Glutamatergic neuron (in vitro differentiated cells): ENCODE measurements at regions not wholly inside any gene's neighbourhood (a gene's known extent, or its start where the extent isn't known, plus 50 kb on each side); places are given as distances from the start of the nearest gene placed in this dataset.

Experiments
- DNase-seq: peaks from one replicate; pipeline ENCODE4 v3.0.0; 2022
- H3K27ac Mint-ChIP-seq: one replicate; pipeline ENCODE4 v1.8.0; 2020; ENCODE audit warnings: mild to moderate bottlenecking, mixed read lengths, inconsistent platforms; ENCODE audit not compliant: unreplicated experiment
- H3K27me3 Mint-ChIP-seq: one replicate; pipeline ENCODE4 v1.8.0; 2020; ENCODE audit warnings: mild to moderate bottlenecking, moderate library complexity, mixed read lengths, inconsistent platforms; ENCODE audit not compliant: unreplicated experiment
- H3K36me3 Mint-ChIP-seq: one replicate; pipeline ENCODE4 v1.8.0; 2020; ENCODE audit warnings: mild to moderate bottlenecking, mixed read lengths, inconsistent platforms; ENCODE audit not compliant: unreplicated experiment
- H3K4me1 Mint-ChIP-seq: one replicate; pipeline ENCODE4 v1.8.0; 2020; ENCODE audit warnings: mild to moderate bottlenecking, low read depth, mixed read lengths, inconsistent platforms; ENCODE audit not compliant: unreplicated experiment
- H3K4me3 Mint-ChIP-seq: one replicate; pipeline ENCODE4 v1.8.0; 2020; ENCODE audit warnings: mild to moderate bottlenecking, mixed read lengths, inconsistent platforms; ENCODE audit not compliant: unreplicated experiment
- H3K9me3 Mint-ChIP-seq: one replicate; pipeline ENCODE4 v1.8.0; 2020; ENCODE audit warnings: mild to moderate bottlenecking, moderate library complexity, mixed read lengths, inconsistent platforms; ENCODE audit not compliant: unreplicated experiment
- TF ChIP-seq, protein P1 (sequence below): fragments of 200-600 bp; sonication (generic); IDR thresholded peaks from one replicate; pipeline ENCODE4 v1.5.0; 2021; ENCODE audit not compliant: partially characterized antibody, unreplicated experiment

GRCh38 chr2:240302933-240303595 is 132.4 kb upstream of the GPC1 start:
- peaks cover 4% of the 10 kb centered on the region for H3K27me3 Mint-ChIP-seq
- H3K4me1 Mint-ChIP-seq = peaks cover 5% of the 10 kb centered on the region
- H3K27ac Mint-ChIP-seq = no peak overlapping the region
- TF ChIP-seq, protein P1, sequence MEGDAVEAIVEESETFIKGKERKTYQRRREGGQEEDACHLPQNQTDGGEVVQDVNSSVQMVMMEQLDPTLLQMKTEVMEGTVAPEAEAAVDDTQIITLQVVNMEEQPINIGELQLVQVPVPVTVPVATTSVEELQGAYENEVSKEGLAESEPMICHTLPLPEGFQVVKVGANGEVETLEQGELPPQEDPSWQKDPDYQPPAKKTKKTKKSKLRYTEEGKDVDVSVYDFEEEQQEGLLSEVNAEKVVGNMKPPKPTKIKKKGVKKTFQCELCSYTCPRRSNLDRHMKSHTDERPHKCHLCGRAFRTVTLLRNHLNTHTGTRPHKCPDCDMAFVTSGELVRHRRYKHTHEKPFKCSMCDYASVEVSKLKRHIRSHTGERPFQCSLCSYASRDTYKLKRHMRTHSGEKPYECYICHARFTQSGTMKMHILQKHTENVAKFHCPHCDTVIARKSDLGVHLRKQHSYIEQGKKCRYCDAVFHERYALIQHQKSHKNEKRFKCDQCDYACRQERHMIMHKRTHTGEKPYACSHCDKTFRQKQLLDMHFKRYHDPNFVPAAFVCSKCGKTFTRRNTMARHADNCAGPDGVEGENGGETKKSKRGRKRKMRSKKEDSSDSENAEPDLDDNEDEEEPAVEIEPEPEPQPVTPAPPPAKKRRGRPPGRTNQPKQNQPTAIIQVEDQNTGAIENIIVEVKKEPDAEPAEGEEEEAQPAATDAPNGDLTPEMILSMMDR = no peak
- no peak overlapping the region for H3K4me3 Mint-ChIP-seq
- no peak for DNase-seq
- peaks cover 4% of the 10 kb centered on the region for H3K36me3 Mint-ChIP-seq
- peaks cover 2% of the 10 kb centered on the region for H3K9me3 Mint-ChIP-seq

GRCh38 chr2:240303896-240304745 is 131.3 kb upstream of the GPC1 start:
- TF ChIP-seq, protein P1 = no peak
- no peak for DNase-seq
- H3K4me1 Mint-ChIP-seq = peaks cover 3% of the 10 kb centered on the region
- no peak overlapping the region for H3K4me3 Mint-ChIP-seq
- peaks cover 4% of the 10 kb centered on the region for H3K27me3 Mint-ChIP-seq
- H3K27ac Mint-ChIP-seq = no peak overlapping the region
- no peaks in the 10 kb centered on the region for H3K36me3 Mint-ChIP-seq
- peaks cover 2% of the 10 kb centered on the region for H3K9me3 Mint-ChIP-seq

DNA sequence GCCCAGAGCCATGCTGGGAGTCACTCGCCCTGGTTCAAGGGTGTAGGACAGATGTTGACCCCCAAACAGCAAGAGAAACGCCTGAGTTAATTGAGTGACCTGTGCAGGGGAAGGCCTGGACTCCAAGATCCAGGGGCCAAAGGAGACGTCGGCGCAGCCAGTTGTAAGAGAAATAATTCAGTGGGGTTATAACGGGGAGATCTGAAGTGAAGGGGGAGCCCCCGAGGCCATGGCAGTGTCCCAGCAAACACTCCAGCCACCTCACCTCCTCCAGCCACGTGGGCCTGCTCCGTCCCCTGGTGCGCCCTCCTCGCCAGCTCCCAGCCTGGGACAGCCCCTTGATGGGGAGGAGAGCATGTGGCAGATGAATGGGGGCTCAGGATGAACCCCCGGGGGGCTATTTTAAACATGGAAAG is 130.7 kb upstream of the GPC1 start:
- no peaks in the 10 kb centered on the region for H3K36me3 Mint-ChIP-seq
- H3K4me1 Mint-ChIP-seq = peaks cover 3% of the 10 kb centered on the region
- TF ChIP-seq, protein P1 = no peak
- peaks cover 4% of the 10 kb centered on the region for H3K27me3 Mint-ChIP-seq
- peaks cover 2% of the 10 kb centered on the region for H3K9me3 Mint-ChIP-seq
- no peak for DNase-seq
- H3K4me3 Mint-ChIP-seq = no peak overlapping the region
- no peak overlapping the region for H3K27ac Mint-ChIP-seq

- Mint-ChIP-seq H3K36me3 (no peaks in the 10 kb centered on the region), H3K27ac (no peak overlapping the region), H3K9me3 (no peaks in the 10 kb centered on the region), H3K27me3 (peaks cover 4% of the 10 kb centered on the region), H3K4me1 (peaks cover 1% of the 10 kb centered on the region), H3K4me3 (no peak overlapping the region)
- TF ChIP-seq, protein P1 = no peak
- no peak for DNase-seq
Observed at GRCh38 chr2:240305369-240305962, 130.0 kb upstream of the GPC1 start.
